Upper lobe of left lung (tissue), 6 donors: ENCODE measurements at regions not wholly inside any gene's neighbourhood (a gene's known extent, or its start where the extent isn't known, plus 50 kb on each side); places are given as distances from the start of the nearest gene placed in this dataset.

Experiments used
- ATAC-seq, 2 donors: fragments of 200-7000 bp; cut with Tn5 transposase; one replicate each; pipeline ENCODE4 v1.9.1; 2022; ENCODE audit warnings: mild to moderate bottlenecking in 2 of 2, moderate library complexity in 2 of 2; ENCODE audit not compliant: low FRiP score in 2 of 2
- DNase-seq, 2 donors: peaks; one replicate each; pipeline ENCODE4 v3.0.0-alpha.2; 2019 to 2020
- H3K27ac ChIP-seq, 4 donors: fragments of 200-600 bp; sonication (generic); one replicate each; pipeline ENCODE4 v1.5.1; 2016 to 2019
- H3K27me3 ChIP-seq, 4 donors: fragments of 200-600 bp; sonication (generic); one replicate each; pipeline ENCODE4 v1.5.1; 2017 to 2019
- H3K36me3 ChIP-seq, 4 donors: fragments of 200-600 bp; sonication (generic); one replicate each; pipeline ENCODE4 v1.5.1; 2016 to 2019
- H3K4me1 ChIP-seq, 4 donors: fragments of 200-600 bp; sonication (generic); one replicate each; pipeline ENCODE4 v1.5.1; 2018 to 2019
- H3K4me3 ChIP-seq, 4 donors: fragments of 200-600 bp; sonication (generic); one replicate each; pipeline ENCODE4 v1.5.1; 2017 to 2019; ENCODE audit warnings: mild to moderate bottlenecking in 2 of 4, moderate library complexity in 1 of 4
- H3K9me3 ChIP-seq, 4 donors: fragments of 200-600 bp; sonication (generic); one replicate each; pipeline ENCODE4 v1.5.1; 2018 to 2019
- EP300 ChIP-seq, 4 donors: sonication (generic); formaldehyde crosslinking; IDR thresholded peaks; one replicate each; pipeline ENCODE4 v1.5.1; 2017; ENCODE audit warnings: antibody characterized with exemption in 4 of 4, control low read depth in 2 of 4
- POLR2A ChIP-seq, 4 donors: fragments of 450-650 bp; IDR thresholded peaks; one replicate each; pipeline ENCODE4 v1.5.1; 2016 to 2017; ENCODE audit warnings: antibody characterized with exemption in 4 of 4, mild to moderate bottlenecking in 2 of 4
- POLR2AphosphoS5 ChIP-seq, 2 donors: sonication (generic); formaldehyde crosslinking; IDR thresholded peaks; one replicate each; pipeline ENCODE4 v1.5.1; 2017; ENCODE audit warnings: antibody characterized with exemption in 2 of 2
- WGBS, 2 donors: methylation state at CpG; one replicate each; pipeline ENCODE4 v1.1.5; 2017 to 2018; 5-methylcytosine and 5-hydroxymethylcytosine counted together
- TF ChIP-seq, protein P1 (sequence below), 6 experiments: fragments of 450-650 bp in 4 of 6; fragments of 200-600 bp in 2 of 6; sonication (generic) in 2 of 6; IDR thresholded peaks; one replicate each; pipeline ENCODE4 v1.5.1; 2016 to 2019; ENCODE audit warnings: antibody characterized with exemption in 6 of 6
- donor health status: DM: no; HTN: no; CAD: no; lungs with moderate emphysema.
- donor health status: DM: no; HTN: yes; CAD: no; lungs with severe emphysema.

DNA sequence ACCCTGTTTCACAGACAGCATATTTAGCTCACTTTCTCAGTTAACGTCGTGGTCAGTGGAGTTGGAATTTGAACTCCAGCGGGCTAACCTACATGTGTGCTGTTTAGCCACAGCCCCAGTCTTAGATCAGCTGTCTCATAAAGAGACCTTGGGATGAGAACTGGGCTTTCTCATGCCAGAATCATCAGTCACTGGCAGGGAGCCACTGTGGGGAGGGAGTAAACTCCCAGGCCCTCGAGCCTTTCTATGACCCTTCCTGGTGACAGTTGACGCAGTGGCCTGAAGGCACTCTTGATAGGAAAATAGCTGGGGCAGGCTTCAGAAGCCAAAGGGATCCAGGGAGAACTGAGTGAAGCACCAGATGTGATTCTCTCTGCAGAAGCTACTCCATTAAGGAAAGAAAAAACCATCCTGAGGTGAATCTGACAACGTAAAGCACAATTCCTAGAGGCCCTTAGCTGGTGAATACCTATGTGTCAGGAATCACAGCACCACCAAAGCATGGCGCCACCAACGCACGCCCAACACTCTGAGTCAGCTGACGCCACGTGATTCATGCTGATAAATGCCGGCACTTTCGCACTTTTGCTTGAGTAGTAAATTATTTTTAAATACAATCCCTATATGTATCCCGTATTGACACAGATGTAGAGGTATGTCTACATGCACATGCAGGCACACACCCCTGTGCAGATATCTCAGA is 279.6 kb upstream of the TMEM132C start:
- DNase-seq (no peak), ATAC-seq (peak in 1 of 2 donors; percentile 42)
- Histone ChIP-seq H3K4me1 (no peaks in the 10 kb centered on the region), H3K9me3 (no peaks in the 10 kb centered on the region), H3K36me3 (no peaks in the 10 kb centered on the region), H3K27me3 (no peaks in the 10 kb centered on the region), H3K27ac (no peak overlapping the region), H3K4me3 (no peak overlapping the region)
- TF ChIP-seq POLR2A (IDR thresholded peaks at IDR 0.05), result no peak
- 65 to 76% methylated on average over 14 of the region's 14 CpGs for WGBS, 2 donors

DNA sequence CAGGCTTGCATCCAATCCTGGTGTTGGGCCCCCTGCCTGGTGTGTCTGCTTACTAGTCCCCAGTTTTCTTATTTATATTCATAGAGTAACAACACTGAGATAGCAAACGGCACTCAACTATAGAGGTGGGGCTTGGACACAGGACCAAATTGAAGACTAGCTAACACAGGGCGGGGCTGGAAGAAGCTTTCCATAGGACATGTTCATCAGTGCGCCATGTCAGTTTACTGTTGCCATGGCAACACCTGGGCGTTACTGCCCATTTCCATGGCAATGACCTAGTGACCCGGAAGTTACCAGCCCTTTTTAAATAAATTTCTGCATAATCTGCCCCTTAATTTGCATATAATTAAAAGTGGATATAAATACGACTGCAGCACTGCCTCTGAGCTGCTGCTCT is 275.5 kb upstream of the TMEM132C start:
- no peaks in the 10 kb centered on the region for H3K4me1 ChIP-seq
- 82 to 87% methylated on average over 6 of the region's 6 CpGs for WGBS, 2 donors

DNA sequence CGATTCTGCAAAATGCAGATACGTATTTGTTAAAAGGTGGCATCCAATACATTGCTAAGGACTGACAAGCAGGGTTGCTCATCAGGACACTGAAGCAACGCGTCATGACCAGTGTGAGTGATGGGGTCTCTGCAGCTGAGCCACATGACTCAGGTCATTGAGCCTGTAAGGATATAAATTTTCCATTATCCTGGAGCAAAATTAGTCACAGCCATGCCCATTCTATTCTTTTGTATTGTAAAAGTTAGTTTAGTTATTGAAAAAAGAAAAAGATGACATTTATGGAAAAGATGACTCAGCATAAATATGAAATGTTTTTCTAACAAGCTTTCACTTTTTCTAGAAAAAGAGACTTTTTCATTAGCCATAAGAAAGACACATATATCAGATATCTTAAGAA is 268.0 kb upstream of the TMEM132C start:
- Histone ChIP-seq H3K36me3 (no peaks in the 10 kb centered on the region), H3K4me1 (no peaks in the 10 kb centered on the region), H3K27ac (no peak overlapping the region), H3K4me3 (no peak overlapping the region), H3K27me3 (no peaks in the 10 kb centered on the region), H3K9me3 (no peaks in the 10 kb centered on the region)
- 77 to 80% methylated on average over 4 of the region's 4 CpGs for WGBS, 2 donors
- DNase-seq, result no peak
- TF ChIP-seq POLR2A (IDR thresholded peaks at IDR 0.05), result no peak
- ATAC-seq, result no peak

More for the DNA sequence above, 275.5 kb upstream of the TMEM132C start:
- H3K27ac ChIP-seq, result no peak overlapping the region
- H3K27me3 ChIP-seq, result no peaks in the 10 kb centered on the region
- TF ChIP-seq EP300 (IDR thresholded peaks at IDR 0.05), result no peak
- TF ChIP-seq POLR2A (IDR thresholded peaks at IDR 0.05), result no peak
- no peak for TF ChIP-seq POLR2AphosphoS5 (IDR thresholded peaks at IDR 0.05)
- TF ChIP-seq, protein P1, sequence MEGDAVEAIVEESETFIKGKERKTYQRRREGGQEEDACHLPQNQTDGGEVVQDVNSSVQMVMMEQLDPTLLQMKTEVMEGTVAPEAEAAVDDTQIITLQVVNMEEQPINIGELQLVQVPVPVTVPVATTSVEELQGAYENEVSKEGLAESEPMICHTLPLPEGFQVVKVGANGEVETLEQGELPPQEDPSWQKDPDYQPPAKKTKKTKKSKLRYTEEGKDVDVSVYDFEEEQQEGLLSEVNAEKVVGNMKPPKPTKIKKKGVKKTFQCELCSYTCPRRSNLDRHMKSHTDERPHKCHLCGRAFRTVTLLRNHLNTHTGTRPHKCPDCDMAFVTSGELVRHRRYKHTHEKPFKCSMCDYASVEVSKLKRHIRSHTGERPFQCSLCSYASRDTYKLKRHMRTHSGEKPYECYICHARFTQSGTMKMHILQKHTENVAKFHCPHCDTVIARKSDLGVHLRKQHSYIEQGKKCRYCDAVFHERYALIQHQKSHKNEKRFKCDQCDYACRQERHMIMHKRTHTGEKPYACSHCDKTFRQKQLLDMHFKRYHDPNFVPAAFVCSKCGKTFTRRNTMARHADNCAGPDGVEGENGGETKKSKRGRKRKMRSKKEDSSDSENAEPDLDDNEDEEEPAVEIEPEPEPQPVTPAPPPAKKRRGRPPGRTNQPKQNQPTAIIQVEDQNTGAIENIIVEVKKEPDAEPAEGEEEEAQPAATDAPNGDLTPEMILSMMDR (IDR thresholded peaks at IDR 0.05), result no peak
- no peak for DNase-seq
- H3K4me3 ChIP-seq, result no peak overlapping the region
- no peaks in the 10 kb centered on the region for H3K36me3 ChIP-seq
- no peak for ATAC-seq
- no peaks in the 10 kb centered on the region for H3K9me3 ChIP-seq

DNA sequence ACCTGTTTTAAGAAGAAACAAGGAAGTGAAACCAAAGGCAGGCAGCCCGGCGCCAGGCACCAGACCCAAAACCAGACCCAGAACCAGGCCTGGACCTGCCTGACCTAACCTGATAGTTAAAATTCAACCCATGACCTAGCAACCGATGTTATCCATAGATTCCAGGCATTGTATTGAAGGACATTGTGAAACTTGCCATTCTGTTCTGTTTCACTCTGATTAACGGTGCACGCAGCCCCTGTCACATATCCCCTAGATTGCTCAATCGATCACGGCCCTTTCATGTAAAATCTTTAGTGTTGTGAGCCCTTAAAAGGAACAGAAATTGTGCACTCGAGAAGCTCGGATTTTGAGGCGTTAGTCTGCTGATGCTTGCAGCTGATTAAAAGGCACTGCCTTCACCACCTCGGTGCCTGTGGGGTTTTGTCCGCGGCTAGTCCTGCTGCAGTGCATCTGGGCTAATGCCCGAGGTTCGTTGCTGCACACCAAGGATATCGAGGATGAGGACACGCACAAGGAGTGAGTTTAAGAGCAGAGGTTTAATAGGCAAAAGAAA is 262.5 kb upstream of the TMEM132C start:
- ATAC-seq (no peak), DNase-seq (peak in 1 of 2 donors; percentile 16)
- Histone ChIP-seq H3K4me1 (no peaks in the 10 kb centered on the region), H3K4me3 (no peak overlapping the region), H3K27me3 (no peaks in the 10 kb centered on the region), H3K36me3 (no peaks in the 10 kb centered on the region), H3K9me3 (no peaks in the 10 kb centered on the region), H3K27ac (no peak overlapping the region)
- WGBS, 2 donors, result 86 to 92% methylated on average over 17 of the region's 17 CpGs
- TF ChIP-seq POLR2A (IDR thresholded peaks at IDR 0.05) (no peak), POLR2AphosphoS5 (IDR thresholded peaks at IDR 0.05) (no peak), EP300 (IDR thresholded peaks at IDR 0.05) (no peak)
- TF ChIP-seq, protein P1 (IDR thresholded peaks at IDR 0.05), result no peak

DNA sequence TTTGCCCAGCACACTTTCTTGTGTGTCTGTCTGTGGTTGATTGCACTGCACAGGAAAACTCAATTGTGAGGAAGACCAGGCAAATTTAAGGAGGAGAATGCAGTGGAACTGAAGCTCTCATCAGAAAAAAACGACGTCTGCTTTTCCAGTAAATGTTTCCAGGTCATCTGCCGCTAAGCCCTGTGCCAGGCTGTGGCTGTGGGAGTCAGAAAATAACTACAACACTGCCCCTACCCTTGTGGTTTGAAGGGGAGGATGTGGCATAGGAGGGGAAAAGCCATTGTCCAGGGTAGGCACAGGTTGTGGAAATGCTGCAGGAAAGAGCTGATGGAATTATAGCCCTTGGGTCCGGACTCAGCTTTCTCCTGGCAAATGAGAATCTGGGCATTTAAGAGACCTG is 259.7 kb upstream of the TMEM132C start:
- Histone ChIP-seq H3K4me3 (no peak overlapping the region), H3K27me3 (no peaks in the 10 kb centered on the region), H3K4me1 (no peaks in the 10 kb centered on the region), H3K36me3 (no peaks in the 10 kb centered on the region), H3K27ac (no peak overlapping the region), H3K9me3 (no peaks in the 10 kb centered on the region)
- no peak for DNase-seq
- WGBS, 2 donors, result 48% methylated on average over 4 of the region's 4 CpGs
- ATAC-seq, result no peak
- TF ChIP-seq, protein P1 (IDR thresholded peaks at IDR 0.05), result no peak
- TF ChIP-seq POLR2AphosphoS5 (IDR thresholded peaks at IDR 0.05) (no peak), POLR2A (IDR thresholded peaks at IDR 0.05) (no peak)

DNA sequence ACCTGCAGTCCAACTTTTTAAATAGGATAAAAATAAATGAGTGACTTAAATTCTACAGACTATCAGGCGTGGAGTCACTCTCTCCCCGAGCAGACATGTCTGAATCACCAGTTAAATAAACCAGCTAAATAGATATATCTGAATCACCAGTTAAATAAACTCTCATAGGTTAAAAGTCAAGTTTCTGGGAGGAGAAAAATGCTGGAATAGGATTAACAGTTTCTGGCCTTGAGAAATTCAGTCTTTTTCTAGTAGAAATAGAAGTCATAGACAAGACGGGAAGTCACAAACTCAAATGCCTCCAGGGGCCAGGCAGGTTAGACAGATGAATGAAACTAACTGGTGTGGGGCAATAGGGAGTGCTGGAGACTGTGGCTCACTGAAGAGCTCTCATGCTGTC is 258.6 kb upstream of the TMEM132C start:
- Histone ChIP-seq H3K4me3 (no peak overlapping the region), H3K4me1 (no peaks in the 10 kb centered on the region), H3K27me3 (no peaks in the 10 kb centered on the region), H3K27ac (no peak overlapping the region), H3K36me3 (no peaks in the 10 kb centered on the region), H3K9me3 (no peaks in the 10 kb centered on the region)
- ATAC-seq (no peak), DNase-seq (no peak)
- TF ChIP-seq POLR2A (IDR thresholded peaks at IDR 0.05) (no peak), EP300 (IDR thresholded peaks at IDR 0.05) (no peak), POLR2AphosphoS5 (IDR thresholded peaks at IDR 0.05) (no peak)
- TF ChIP-seq, protein P1 (IDR thresholded peaks at IDR 0.05), result no peak
- 69 to 75% methylated on average over 3 of the region's 3 CpGs for WGBS, 2 donors
